PC-9 (cell line): ENCODE measurements at regions not wholly inside any gene's neighbourhood (a gene's known extent, or its start where the extent isn't known, plus 50 kb on each side); places are given as distances from the start of the nearest gene placed in this dataset.

Experiments used
- BruUV-seq: library from RNA; stranded (reverse); fragments of 400-500 nt; replicated peaks from 2 replicates; lab custom pipeline; 2021; lab: Mats Ljungman, UMichigan
- CTCF ChIA-PET: fragments of 300-600 bp; sonication (Branson Sonifier 250); formaldehyde crosslinking; loops from one replicate; lab custom pipeline; 2022; ENCODE audit warnings: antibody characterized with exemption; lab: Charles Lee
- POLR2A ChIA-PET: fragments of 300-600 bp; sonication (Branson Sonifier 250); formaldehyde crosslinking; loops from one replicate; lab custom pipeline; 2022; ENCODE audit warnings: antibody characterized with exemption; ENCODE audit not compliant: unreplicated experiment; lab: Charles Lee
- DNase-seq, 2 experiments: peaks; one replicate each; pipeline versions ENCODE4 v3.0.0 to v3.0.0-alpha.2; 2015 to 2022; ENCODE audit warnings: mixed read lengths in 1 of 2
- H2AFZ ChIP-seq: fragments of 200-600 bp; sonication (generic); 2 replicates; pipeline ENCODE4 v1.8.1; 2017; ENCODE audit warnings: antibody characterized with exemption
- H3F3A ChIP-seq: fragments of 200-600 bp; sonication (generic); 2 replicates; pipeline ENCODE4 v1.8.1; 2017; ENCODE audit warnings: antibody characterized with exemption, mild to moderate bottlenecking, low read depth; ENCODE audit not compliant: insufficient read depth
- H3K27ac ChIP-seq: fragments of 200-600 bp; sonication (generic); 2 replicates; pipeline ENCODE4 v1.6.1; 2016; ENCODE audit warnings: mixed run types
- H3K27me3 ChIP-seq: fragments of 200-600 bp; sonication (generic); 2 replicates; pipeline ENCODE4 v1.6.1; 2016; ENCODE audit warnings: low read depth, mixed run types; ENCODE audit not compliant: insufficient read depth
- H3K36me3 ChIP-seq: fragments of 200-600 bp; sonication (generic); 2 replicates; pipeline ENCODE4 v1.6.1; 2016; ENCODE audit warnings: low read depth, mixed run types
- H3K4me1 ChIP-seq: fragments of 200-600 bp; sonication (generic); replicated peaks from 2 replicates; pipeline ENCODE4 v1.6.1; 2016; ENCODE audit warnings: mixed run types; ENCODE audit not compliant: insufficient read depth
- H3K4me2 ChIP-seq: fragments of 200-600 bp; sonication (generic); 2 replicates; pipeline ENCODE4 v1.6.1; 2017; ENCODE audit warnings: mixed run types
- H3K4me3 ChIP-seq: fragments of 200-600 bp; sonication (generic); 2 replicates; pipeline ENCODE4 v1.6.1; 2016; ENCODE audit warnings: mixed run types
- H3K79me2 ChIP-seq: fragments of 200-600 bp; sonication (generic); 2 replicates; pipeline ENCODE4 v1.6.1; 2017; ENCODE audit warnings: low read depth, mixed run types
- H3K9me2 ChIP-seq: fragments of 200-600 bp; sonication (generic); 2 replicates; pipeline ENCODE4 v1.8.1; 2017; ENCODE audit warnings: mild to moderate bottlenecking; ENCODE audit not compliant: insufficient read depth
- H3K9me3 ChIP-seq: fragments of 200-600 bp; sonication (generic); 2 replicates; pipeline ENCODE4 v1.8.1; 2016; ENCODE audit warnings: low read depth; ENCODE audit not compliant: insufficient read depth
- H4K20me1 ChIP-seq: fragments of 200-600 bp; sonication (generic); 2 replicates; pipeline ENCODE4 v1.8.1; 2017; ENCODE audit not compliant: insufficient read depth
- EZH2 ChIP-seq: fragments of 200-600 bp; sonication (generic); IDR thresholded peaks from 2 replicates; pipeline ENCODE4 v1.8.0; 2017; ENCODE audit warnings: antibody characterized with exemption, low read depth
- intact Hi-C: fragments of 100-400 bp; cut with micrococcal nuclease; formaldehyde crosslinking; loops from one replicate; pipeline ENCODE4 v1.10.0; 2022; ENCODE audit not compliant: unreplicated experiment
- TF ChIP-seq, protein P1 (sequence below): fragments of 200-600 bp; sonication (generic); conservative IDR thresholded peaks from 2 replicates; pipeline ENCODE4 v1.6.1; 2017; ENCODE audit warnings: mixed run types, antibody characterized with exemption, mild to moderate bottlenecking, moderate library complexity

GRCh38 chr2:8067784-8068336, 614.0 kb upstream of the ID2 start:
- DNase-seq, result no peak
- no peaks in the 10 kb centered on the region for H3K4me1 ChIP-seq
- no peaks in the 10 kb centered on the region for H3K9me3 ChIP-seq
- intact Hi-C loops, result no loop called here
- no peak overlapping the region for H2AFZ ChIP-seq
- no peaks in the 10 kb centered on the region for H3F3A ChIP-seq
- H3K27ac ChIP-seq, result no peak overlapping the region
- H3K4me3 ChIP-seq, result no peak overlapping the region
- ChIA-PET CTCF (no interaction called here), POLR2A (no interaction called here)
- H3K4me2 ChIP-seq, result no peak overlapping the region
- no peaks in the 10 kb centered on the region for H3K36me3 ChIP-seq
- BruUV-seq, result no TSS peak
- no peaks in the 10 kb centered on the region for H4K20me1 ChIP-seq
- H3K79me2 ChIP-seq, result no peaks in the 10 kb centered on the region
- no peak for TF ChIP-seq EZH2
- TF ChIP-seq, protein P1, sequence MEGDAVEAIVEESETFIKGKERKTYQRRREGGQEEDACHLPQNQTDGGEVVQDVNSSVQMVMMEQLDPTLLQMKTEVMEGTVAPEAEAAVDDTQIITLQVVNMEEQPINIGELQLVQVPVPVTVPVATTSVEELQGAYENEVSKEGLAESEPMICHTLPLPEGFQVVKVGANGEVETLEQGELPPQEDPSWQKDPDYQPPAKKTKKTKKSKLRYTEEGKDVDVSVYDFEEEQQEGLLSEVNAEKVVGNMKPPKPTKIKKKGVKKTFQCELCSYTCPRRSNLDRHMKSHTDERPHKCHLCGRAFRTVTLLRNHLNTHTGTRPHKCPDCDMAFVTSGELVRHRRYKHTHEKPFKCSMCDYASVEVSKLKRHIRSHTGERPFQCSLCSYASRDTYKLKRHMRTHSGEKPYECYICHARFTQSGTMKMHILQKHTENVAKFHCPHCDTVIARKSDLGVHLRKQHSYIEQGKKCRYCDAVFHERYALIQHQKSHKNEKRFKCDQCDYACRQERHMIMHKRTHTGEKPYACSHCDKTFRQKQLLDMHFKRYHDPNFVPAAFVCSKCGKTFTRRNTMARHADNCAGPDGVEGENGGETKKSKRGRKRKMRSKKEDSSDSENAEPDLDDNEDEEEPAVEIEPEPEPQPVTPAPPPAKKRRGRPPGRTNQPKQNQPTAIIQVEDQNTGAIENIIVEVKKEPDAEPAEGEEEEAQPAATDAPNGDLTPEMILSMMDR, result no peak
- H3K27me3 ChIP-seq, result peaks cover 12% of the 10 kb centered on the region; the same call in 1 of the 2 replicates
- H3K9me2 ChIP-seq, result no peaks in the 10 kb centered on the region

DNA sequence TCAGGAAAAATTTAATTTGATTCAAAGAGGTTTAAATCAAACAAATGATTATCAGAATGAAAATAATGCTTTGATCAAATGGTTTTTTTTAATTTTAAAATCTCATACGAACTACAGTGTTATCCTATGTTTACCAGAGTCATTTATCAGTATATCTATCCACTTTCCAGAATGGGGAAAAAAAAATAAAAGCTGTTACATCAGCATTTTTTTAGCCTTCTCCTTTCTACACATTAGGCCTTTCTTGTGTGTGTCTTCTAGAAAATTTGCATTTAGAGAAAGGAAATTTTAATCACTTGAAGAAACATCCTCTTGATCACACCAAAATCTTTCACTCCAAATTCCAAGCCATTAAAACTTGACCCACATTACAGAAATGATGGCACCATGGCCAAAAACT, 608.9 kb upstream of the ID2 start:
- Histone ChIP-seq H3K4me3 (no peak overlapping the region), H3K4me1 (no peaks in the 10 kb centered on the region), H3K9me2 (no peaks in the 10 kb centered on the region), H3K79me2 (no peaks in the 10 kb centered on the region), H3K27me3 (peaks cover 12% of the 10 kb centered on the region; the same call in 1 of the 2 replicates), H3K4me2 (no peak overlapping the region), H3K9me3 (no peaks in the 10 kb centered on the region), H3F3A (no peaks in the 10 kb centered on the region), H3K27ac (no peak overlapping the region), H3K36me3 (no peaks in the 10 kb centered on the region), H4K20me1 (no peaks in the 10 kb centered on the region), H2AFZ (no peak overlapping the region)
- intact Hi-C loops, result no loop called here
- POLR2A ChIA-PET, result no interaction called here
- no peak for DNase-seq
- TF ChIP-seq, protein P1, result no peak
- CTCF ChIA-PET, result no interaction called here
- no TSS peak for BruUV-seq

- BruUV-seq, result no TSS peak
- Histone ChIP-seq H3K36me3 (no peaks in the 10 kb centered on the region), H3F3A (no peaks in the 10 kb centered on the region), H4K20me1 (no peaks in the 10 kb centered on the region), H3K4me3 (no peak overlapping the region), H2AFZ (no peak overlapping the region), H3K9me3 (no peaks in the 10 kb centered on the region), H3K27me3 (peaks cover 12% of the 10 kb centered on the region; the same call in 1 of the 2 replicates), H3K4me1 (no peaks in the 10 kb centered on the region), H3K9me2 (no peaks in the 10 kb centered on the region), H3K27ac (no peak overlapping the region), H3K4me2 (no peak overlapping the region), H3K79me2 (no peaks in the 10 kb centered on the region)
- POLR2A ChIA-PET, result no interaction called here
- no peak for DNase-seq
- no peak for TF ChIP-seq EZH2
- TF ChIP-seq, protein P1, result no peak
- intact Hi-C loops, result no loop called here
- CTCF ChIA-PET, result no interaction called here
Observed at GRCh38 chr2:8073916-8074315, 607.9 kb upstream of the ID2 start.
